ENCODE measurements at regions not wholly inside any gene's neighbourhood (a gene's known extent, or its start where the extent isn't known, plus 50 kb on each side); places are given as distances from the start of the nearest gene placed in this dataset.

- H3K4me1 ChIP-seq, result no peaks in the 10 kb centered on the region
- H3K27me3 ChIP-seq, result no peaks in the 10 kb centered on the region
Measured at GRCh38 chr12:107931761-107932160, 157.3 kb downstream of the ASCL4 start.

GRCh38 chr12:107938446-107938845 is 163.9 kb downstream of the ASCL4 start:
- DNase-seq (no peak), ATAC-seq (ENCODE audit: low FRiP score in 2 of 2) (no peak)
- Histone ChIP-seq H3K4me3 (no peak overlapping the region), H3K4me1 (no peaks in the 10 kb centered on the region), H3K27ac (no peak overlapping the region), H3K27me3 (no peaks in the 10 kb centered on the region), H3K36me3 (no peaks in the 10 kb centered on the region), H3K9me3 (peaks cover 0 to 9% (median 2%) of the 10 kb centered on the region in 4 donors)
- TF ChIP-seq POLR2A (IDR thresholded peaks at IDR 0.05), result no peak
- TF ChIP-seq EP300 (IDR thresholded peaks at IDR 0.05), result no peak
- no peak for TF ChIP-seq CTCF (IDR thresholded peaks at IDR 0.05)
- TF ChIP-seq POLR2AphosphoS5 (IDR thresholded peaks at IDR 0.05), result no peak
- 42 to 61% methylated on average over 1 of the region's 1 CpG for WGBS, 2 donors

More at GRCh38 chr12:107931761-107932160, 157.3 kb downstream of the ASCL4 start:
- ATAC-seq (ENCODE audit: low FRiP score in 2 of 2) (no peak), DNase-seq (no peak)
- TF ChIP-seq POLR2AphosphoS5 (IDR thresholded peaks at IDR 0.05) (no peak), CTCF (IDR thresholded peaks at IDR 0.05) (no peak), POLR2A (IDR thresholded peaks at IDR 0.05) (no peak), EP300 (IDR thresholded peaks at IDR 0.05) (no peak)
- Histone ChIP-seq H3K36me3 (no peaks in the 10 kb centered on the region), H3K4me3 (no peak overlapping the region), H3K27ac (no peak overlapping the region), H3K9me3 (no peaks in the 10 kb centered on the region)
- WGBS, 2 donors, result 57 to 80% methylated on average over 5 of the region's 5 CpGs

- H3K4me1 ChIP-seq, result no peaks in the 10 kb centered on the region
- no peaks in the 10 kb centered on the region for H3K36me3 ChIP-seq
- H3K27me3 ChIP-seq, result no peaks in the 10 kb centered on the region
- no peak overlapping the region for H3K4me3 ChIP-seq
- 83 to 84% methylated on average over 12 of the region's 12 CpGs for WGBS, 2 donors
- no peak for ATAC-seq (ENCODE audit: low FRiP score in 2 of 2)
- H3K9me3 ChIP-seq, result no peaks in the 10 kb centered on the region
- TF ChIP-seq EP300 (IDR thresholded peaks at IDR 0.05), result no peak
- no peak for TF ChIP-seq CTCF (IDR thresholded peaks at IDR 0.05)
- no peak for TF ChIP-seq POLR2A (IDR thresholded peaks at IDR 0.05)
- no peak for TF ChIP-seq POLR2AphosphoS5 (IDR thresholded peaks at IDR 0.05)
- no peak for DNase-seq
- no peak overlapping the region for H3K27ac ChIP-seq
Measured at GRCh38 chr12:107948391-107948945, 174.0 kb downstream of the ASCL4 start.

GRCh38 chr12:107951024-107951423 is 176.5 kb downstream of the ASCL4 start:
- no peaks in the 10 kb centered on the region for H3K9me3 ChIP-seq
- DNase-seq, result no peak
- H3K27ac ChIP-seq, result no peak overlapping the region
- no peak overlapping the region for H3K4me3 ChIP-seq
- no peaks in the 10 kb centered on the region for H3K4me1 ChIP-seq
- no peaks in the 10 kb centered on the region for H3K36me3 ChIP-seq
- no peak for TF ChIP-seq POLR2AphosphoS5 (IDR thresholded peaks at IDR 0.05)
- TF ChIP-seq CTCF (IDR thresholded peaks at IDR 0.05), result no peak
- TF ChIP-seq EP300 (IDR thresholded peaks at IDR 0.05), result no peak
- no peak for TF ChIP-seq POLR2A (IDR thresholded peaks at IDR 0.05)
- H3K27me3 ChIP-seq, result no peaks in the 10 kb centered on the region
- 83 to 87% methylated on average over 2 of the region's 2 CpGs for WGBS, 2 donors
- no peak for ATAC-seq (ENCODE audit: low FRiP score in 2 of 2)

GRCh38 chr12:107955966-107956643 is 173.0 kb upstream of the WSCD2 start:
- DNase-seq (no peak), ATAC-seq (ENCODE audit: low FRiP score in 2 of 2) (no peak)
- Histone ChIP-seq H3K9me3 (no peaks in the 10 kb centered on the region), H3K36me3 (no peaks in the 10 kb centered on the region), H3K4me3 (no peak overlapping the region), H3K4me1 (no peaks in the 10 kb centered on the region), H3K27ac (no peak overlapping the region), H3K27me3 (no peaks in the 10 kb centered on the region)
- WGBS, 2 donors, result 45 to 54% methylated on average over 5 to 6 of the region's 6 CpGs
- TF ChIP-seq CTCF (IDR thresholded peaks at IDR 0.05) (no peak), EP300 (IDR thresholded peaks at IDR 0.05) (no peak), POLR2A (IDR thresholded peaks at IDR 0.05) (no peak), POLR2AphosphoS5 (IDR thresholded peaks at IDR 0.05) (no peak)

Measured in upper lobe of left lung (tissue), 6 donors.